WTC11 (cell line): ENCODE measurements at regions not wholly inside any gene's neighbourhood (a gene's known extent, or its start where the extent isn't known, plus 50 kb on each side); places are given as distances from the start of the nearest gene placed in this dataset.
"Not testable (repeated sequence)": the region's sequence is repeated elsewhere in the genome, so short reads cannot be mapped to it uniquely, and the experiment has no call there.

Source experiments
- ATAC-seq: fragments of 200-7000 bp; cut with Tn5 transposase; 2 replicates; pipeline ENCODE4 v1.10.0; 2021; ENCODE audit warnings: mild to moderate bottlenecking, moderate library complexity
- CTCF ChIA-PET: fragments of 300-600 bp; sonication (Branson Sonifier 250); formaldehyde crosslinking; loops from one replicate; lab custom pipeline; 2021; ENCODE audit warnings: antibody characterized with exemption; lab: Charles Lee
- POLR2A ChIA-PET: fragments of 350-600 bp; sonication (Branson Sonifier 250); formaldehyde crosslinking; loops from one replicate; lab custom pipeline; 2021; ENCODE audit warnings: antibody characterized with exemption; lab: Charles Lee
- DNase-seq: peaks from one replicate; pipeline ENCODE4 v3.0.0; 2021; ENCODE audit warnings: low spot score
- H3K27ac Mint-ChIP-seq: 2 replicates; pipeline ENCODE4 v1.8.0; 2021; ENCODE audit warnings: mixed read lengths
- H3K27me3 Mint-ChIP-seq: 2 replicates; pipeline ENCODE4 v1.8.0; 2021; ENCODE audit warnings: low read depth, mild to moderate bottlenecking, moderate library complexity, mixed read lengths
- H3K36me3 Mint-ChIP-seq: 2 replicates; pipeline ENCODE4 v1.8.0; 2021; ENCODE audit warnings: mixed read lengths
- H3K4me1 Mint-ChIP-seq: 2 replicates; pipeline ENCODE4 v1.8.0; 2022; ENCODE audit warnings: mixed read lengths
- H3K4me3 Mint-ChIP-seq: 2 replicates; pipeline ENCODE4 v1.8.0; 2021; ENCODE audit warnings: mild to moderate bottlenecking, moderate library complexity, mixed read lengths
- H3K9me3 Mint-ChIP-seq: 2 replicates; pipeline ENCODE4 v1.8.0; 2021; ENCODE audit warnings: mixed read lengths
- ATF1 ChIP-seq: sonication (generic); formaldehyde crosslinking; IDR thresholded peaks from 2 replicates; pipeline ENCODE4 v1.8.1; 2023; ENCODE audit warnings: mild to moderate bottlenecking, moderate library complexity, missing genetic modification reagents
- FOXJ3 ChIP-seq: sonication (generic); formaldehyde crosslinking; IDR thresholded peaks from 2 replicates; pipeline ENCODE4 v1.9.0; 2021; ENCODE audit warnings: missing genetic modification reagents, mild to moderate bottlenecking, borderline replicate concordance
- GABPB1 ChIP-seq: sonication (generic); formaldehyde crosslinking; IDR thresholded peaks from 2 replicates; pipeline ENCODE4 v1.8.1; 2023; ENCODE audit warnings: mild to moderate bottlenecking, missing genetic modification reagents
- GRHL2 ChIP-seq: fragments of 250-450 bp; sonication (Bioruptor Pico); IDR thresholded peaks from 2 replicates; pipeline ENCODE4 v1.8.0; 2022; ENCODE audit warnings: mild to moderate bottlenecking, moderate library complexity; ENCODE audit not compliant: insufficient replicate concordance, severe bottlenecking
- IRF2 ChIP-seq: sonication (generic); formaldehyde crosslinking; IDR thresholded peaks from 2 replicates; pipeline ENCODE4 v1.8.0; 2022; ENCODE audit warnings: low read depth, missing genetic modification reagents, borderline replicate concordance
- NR1H2 ChIP-seq: sonication (generic); formaldehyde crosslinking; IDR thresholded peaks from 2 replicates; pipeline ENCODE4 v1.9.0; 2021; ENCODE audit warnings: mild to moderate bottlenecking, moderate library complexity, missing genetic modification reagents
- NR2C2 ChIP-seq: sonication (generic); formaldehyde crosslinking; IDR thresholded peaks from 2 replicates; pipeline ENCODE4 v1.8.0; 2022; ENCODE audit warnings: mild to moderate bottlenecking, missing genetic modification reagents
- OVOL2 ChIP-seq: fragments of 250-450 bp; sonication (Bioruptor Pico); IDR thresholded peaks from 2 replicates; pipeline ENCODE4 v1.9.0; 2021; ENCODE audit warnings: mild to moderate bottlenecking, borderline replicate concordance
- RORB ChIP-seq: fragments of 250-450 bp; sonication (Bioruptor Pico); IDR thresholded peaks from 2 replicates; pipeline ENCODE4 v1.9.0; 2021; ENCODE audit warnings: mild to moderate bottlenecking
- TEAD1 ChIP-seq: sonication (generic); formaldehyde crosslinking; IDR thresholded peaks from 2 replicates; pipeline ENCODE4 v1.8.0; 2022; ENCODE audit warnings: mild to moderate bottlenecking, missing genetic modification reagents
- ZNF232 ChIP-seq: sonication (generic); formaldehyde crosslinking; IDR thresholded peaks from 2 replicates; pipeline ENCODE4 v1.8.0; 2022; ENCODE audit warnings: mild to moderate bottlenecking, missing genetic modification reagents
- ZNF263 ChIP-seq: sonication (generic); formaldehyde crosslinking; IDR thresholded peaks from 2 replicates; pipeline ENCODE4 v1.8.1; 2022; ENCODE audit warnings: low read depth, mild to moderate bottlenecking, moderate library complexity, missing genetic modification reagents
- TF ChIP-seq, protein P1 (sequence below): fragments of 200-600 bp; IDR thresholded peaks from 2 replicates; pipeline ENCODE4 v1.8.0; 2022; ENCODE audit warnings: antibody characterized with exemption
- TF ChIP-seq, protein P2 (sequence below): sonication (generic); formaldehyde crosslinking; IDR thresholded peaks from 2 replicates; pipeline ENCODE4 v1.8.1; 2023; ENCODE audit warnings: mild to moderate bottlenecking, missing genetic modification reagents
- TF ChIP-seq, protein P3 (sequence below): sonication (generic); formaldehyde crosslinking; IDR thresholded peaks from 2 replicates; pipeline ENCODE4 v1.8.1; 2023; ENCODE audit warnings: mild to moderate bottlenecking, moderate library complexity, missing genetic modification reagents
- TF ChIP-seq, protein P4 (sequence below): sonication (generic); formaldehyde crosslinking; IDR thresholded peaks from 2 replicates; pipeline ENCODE4 v1.8.1; 2022; ENCODE audit warnings: low read depth, mild to moderate bottlenecking, moderate library complexity, missing genetic modification reagents, borderline replicate concordance

DNA sequence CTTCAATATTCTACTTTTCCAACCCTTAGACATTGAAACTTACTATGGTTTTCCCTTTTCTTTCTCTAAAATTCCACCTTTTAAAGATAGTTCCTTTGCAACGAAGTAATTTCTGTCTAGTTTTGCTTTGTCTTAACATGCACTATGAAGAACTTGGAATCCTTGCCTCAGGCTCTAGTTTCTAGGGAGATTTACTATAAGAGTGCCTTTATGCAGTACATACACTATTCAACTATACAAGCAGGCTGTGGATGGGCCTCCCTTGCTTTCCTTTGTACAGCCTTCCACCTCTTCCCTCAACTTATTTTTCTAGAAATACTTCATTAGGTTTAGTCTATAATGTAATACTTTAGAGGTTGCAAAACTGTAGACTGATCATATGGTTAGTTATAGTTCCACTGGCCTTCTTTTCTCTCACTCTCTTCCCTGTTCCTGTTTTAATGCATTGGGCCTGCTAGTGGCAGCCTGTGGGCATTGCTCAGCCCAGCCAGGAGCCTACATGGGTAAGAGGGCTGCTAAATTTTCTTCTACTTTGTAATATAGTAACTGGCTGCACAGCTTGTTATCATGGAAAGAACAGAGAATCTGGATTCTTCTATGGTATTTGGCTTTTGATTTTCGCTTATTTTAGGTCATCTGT is 100.2 kb downstream of the C11orf87 start (continued):
- TF ChIP-seq ZNF232 (CRISPR knock-in tag): no peak
- no peak for TF ChIP-seq IRF2 (CRISPR knock-in tag)

DNA sequence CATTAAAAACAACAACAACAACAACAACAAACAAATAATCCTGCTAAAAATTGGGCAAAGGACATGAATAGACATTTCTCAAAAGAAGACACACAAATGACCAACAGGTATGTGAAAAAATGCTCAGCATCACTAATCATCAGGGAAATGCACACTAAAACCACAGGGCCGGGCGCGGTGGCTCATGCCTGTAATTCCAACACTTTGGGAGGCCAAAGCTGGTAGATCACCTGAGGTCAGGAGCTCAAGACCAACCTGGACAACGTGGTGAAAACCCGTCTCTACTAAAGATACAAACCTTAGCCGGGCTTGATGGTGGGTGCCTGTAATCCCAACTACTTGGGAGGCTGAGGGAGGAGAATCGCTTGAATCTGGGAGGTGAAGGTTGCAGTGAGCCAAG is 103.6 kb downstream of the C11orf87 start:
- H3K4me1 Mint-ChIP-seq, H3K4me3 Mint-ChIP-seq, ATAC-seq, H3K27me3 Mint-ChIP-seq, H3K9me3 Mint-ChIP-seq, H3K27ac Mint-ChIP-seq, DNase-seq, POLR2A ChIA-PET, H3K36me3 Mint-ChIP-seq, CTCF ChIA-PET: not testable (repeated sequence)

DNA sequence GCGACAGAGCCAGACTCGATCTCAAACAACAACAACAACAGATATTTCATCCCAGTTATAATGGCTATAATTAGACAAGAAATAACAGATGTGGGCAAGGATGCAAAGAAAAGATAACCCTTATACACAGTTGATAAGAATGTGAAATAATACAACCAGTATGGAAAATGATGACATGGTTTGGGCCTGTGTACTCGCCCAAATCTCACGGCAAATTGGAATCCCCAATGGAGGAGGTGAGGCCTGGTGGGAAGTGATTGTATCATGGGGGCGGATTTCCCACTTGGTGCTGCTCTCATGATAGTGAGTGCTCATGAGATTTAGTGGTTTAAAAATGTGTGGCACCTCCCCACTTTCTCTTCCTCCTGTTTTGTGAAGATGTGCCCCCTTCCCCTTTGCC is 104.1 kb downstream of the C11orf87 start:
- Mint-ChIP-seq H3K4me1 (no peaks in the 10 kb centered on the region), H3K9me3 (no peaks in the 10 kb centered on the region), H3K4me3 (no peak overlapping the region), H3K36me3 (no peaks in the 10 kb centered on the region), H3K27ac (no peak overlapping the region), H3K27me3 (no peaks in the 10 kb centered on the region)
- TF ChIP-seq RORB (no peak), OVOL2 (CRISPR knock-in tag) (no peak), NR2C2 (CRISPR knock-in tag) (no peak), IRF2 (CRISPR knock-in tag) (no peak), ATF1 (CRISPR knock-in tag) (no peak), NR1H2 (CRISPR knock-in tag) (no peak), GABPB1 (CRISPR knock-in tag) (no peak), FOXJ3 (CRISPR knock-in tag) (no peak), ZNF263 (no peak), GRHL2 (CRISPR knock-in tag) (no peak), TEAD1 (no peak)
- TF ChIP-seq, protein P1, sequence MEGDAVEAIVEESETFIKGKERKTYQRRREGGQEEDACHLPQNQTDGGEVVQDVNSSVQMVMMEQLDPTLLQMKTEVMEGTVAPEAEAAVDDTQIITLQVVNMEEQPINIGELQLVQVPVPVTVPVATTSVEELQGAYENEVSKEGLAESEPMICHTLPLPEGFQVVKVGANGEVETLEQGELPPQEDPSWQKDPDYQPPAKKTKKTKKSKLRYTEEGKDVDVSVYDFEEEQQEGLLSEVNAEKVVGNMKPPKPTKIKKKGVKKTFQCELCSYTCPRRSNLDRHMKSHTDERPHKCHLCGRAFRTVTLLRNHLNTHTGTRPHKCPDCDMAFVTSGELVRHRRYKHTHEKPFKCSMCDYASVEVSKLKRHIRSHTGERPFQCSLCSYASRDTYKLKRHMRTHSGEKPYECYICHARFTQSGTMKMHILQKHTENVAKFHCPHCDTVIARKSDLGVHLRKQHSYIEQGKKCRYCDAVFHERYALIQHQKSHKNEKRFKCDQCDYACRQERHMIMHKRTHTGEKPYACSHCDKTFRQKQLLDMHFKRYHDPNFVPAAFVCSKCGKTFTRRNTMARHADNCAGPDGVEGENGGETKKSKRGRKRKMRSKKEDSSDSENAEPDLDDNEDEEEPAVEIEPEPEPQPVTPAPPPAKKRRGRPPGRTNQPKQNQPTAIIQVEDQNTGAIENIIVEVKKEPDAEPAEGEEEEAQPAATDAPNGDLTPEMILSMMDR: no peak
- TF ChIP-seq, protein P2, sequence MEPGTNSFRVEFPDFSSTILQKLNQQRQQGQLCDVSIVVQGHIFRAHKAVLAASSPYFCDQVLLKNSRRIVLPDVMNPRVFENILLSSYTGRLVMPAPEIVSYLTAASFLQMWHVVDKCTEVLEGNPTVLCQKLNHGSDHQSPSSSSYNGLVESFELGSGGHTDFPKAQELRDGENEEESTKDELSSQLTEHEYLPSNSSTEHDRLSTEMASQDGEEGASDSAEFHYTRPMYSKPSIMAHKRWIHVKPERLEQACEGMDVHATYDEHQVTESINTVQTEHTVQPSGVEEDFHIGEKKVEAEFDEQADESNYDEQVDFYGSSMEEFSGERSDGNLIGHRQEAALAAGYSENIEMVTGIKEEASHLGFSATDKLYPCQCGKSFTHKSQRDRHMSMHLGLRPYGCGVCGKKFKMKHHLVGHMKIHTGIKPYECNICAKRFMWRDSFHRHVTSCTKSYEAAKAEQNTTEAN: no peak
- TF ChIP-seq, protein P3, sequence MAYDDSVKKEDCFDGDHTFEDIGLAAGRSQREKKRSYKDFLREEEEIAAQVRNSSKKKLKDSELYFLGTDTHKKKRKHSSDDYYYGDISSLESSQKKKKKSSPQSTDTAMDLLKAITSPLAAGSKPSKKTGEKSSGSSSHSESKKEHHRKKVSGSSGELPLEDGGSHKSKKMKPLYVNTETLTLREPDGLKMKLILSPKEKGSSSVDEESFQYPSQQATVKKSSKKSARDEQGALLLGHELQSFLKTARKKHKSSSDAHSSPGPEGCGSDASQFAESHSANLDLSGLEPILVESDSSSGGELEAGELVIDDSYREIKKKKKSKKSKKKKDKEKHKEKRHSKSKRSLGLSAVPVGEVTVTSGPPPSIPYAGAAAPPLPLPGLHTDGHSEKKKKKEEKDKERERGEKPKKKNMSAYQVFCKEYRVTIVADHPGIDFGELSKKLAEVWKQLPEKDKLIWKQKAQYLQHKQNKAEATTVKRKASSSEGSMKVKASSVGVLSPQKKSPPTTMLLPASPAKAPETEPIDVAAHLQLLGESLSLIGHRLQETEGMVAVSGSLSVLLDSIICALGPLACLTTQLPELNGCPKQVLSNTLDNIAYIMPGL (CRISPR knock-in tag): no peak
- TF ChIP-seq, protein P4, sequence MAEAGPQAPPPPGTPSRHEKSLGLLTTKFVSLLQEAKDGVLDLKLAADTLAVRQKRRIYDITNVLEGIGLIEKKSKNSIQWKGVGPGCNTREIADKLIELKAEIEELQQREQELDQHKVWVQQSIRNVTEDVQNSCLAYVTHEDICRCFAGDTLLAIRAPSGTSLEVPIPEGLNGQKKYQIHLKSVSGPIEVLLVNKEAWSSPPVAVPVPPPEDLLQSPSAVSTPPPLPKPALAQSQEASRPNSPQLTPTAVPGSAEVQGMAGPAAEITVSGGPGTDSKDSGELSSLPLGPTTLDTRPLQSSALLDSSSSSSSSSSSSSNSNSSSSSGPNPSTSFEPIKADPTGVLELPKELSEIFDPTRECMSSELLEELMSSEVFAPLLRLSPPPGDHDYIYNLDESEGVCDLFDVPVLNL (CRISPR knock-in tag): no peak
- ChIA-PET POLR2A (no interaction called here), CTCF (no interaction called here)
- no peak for DNase-seq
- ATAC-seq: no peak
